Tibial nerve (tissue), 3 donors: ENCODE measurements at regions not wholly inside any gene's neighbourhood (a gene's known extent, or its start where the extent isn't known, plus 50 kb on each side); places are given as distances from the start of the nearest gene placed in this dataset.

Source experiments
- CTCF ChIP-seq, 5 experiments: fragments of 200-600 bp in 3 of 5; fragments of 450-650 bp in 2 of 5; sonication (generic) in 3 of 5; IDR thresholded peaks; one replicate each; pipeline ENCODE4 v1.5.1; 2016 to 2019; ENCODE audit warnings: antibody characterized with exemption in 5 of 5, mild to moderate bottlenecking in 3 of 5, moderate library complexity in 2 of 5
- POLR2A ChIP-seq, 2 donors: fragments of 450-650 bp; IDR thresholded peaks; one replicate each; pipeline ENCODE4 v1.6.1; 2017; ENCODE audit warnings: antibody characterized with exemption in 2 of 2, mild to moderate bottlenecking in 2 of 2, moderate library complexity in 2 of 2

DNA sequence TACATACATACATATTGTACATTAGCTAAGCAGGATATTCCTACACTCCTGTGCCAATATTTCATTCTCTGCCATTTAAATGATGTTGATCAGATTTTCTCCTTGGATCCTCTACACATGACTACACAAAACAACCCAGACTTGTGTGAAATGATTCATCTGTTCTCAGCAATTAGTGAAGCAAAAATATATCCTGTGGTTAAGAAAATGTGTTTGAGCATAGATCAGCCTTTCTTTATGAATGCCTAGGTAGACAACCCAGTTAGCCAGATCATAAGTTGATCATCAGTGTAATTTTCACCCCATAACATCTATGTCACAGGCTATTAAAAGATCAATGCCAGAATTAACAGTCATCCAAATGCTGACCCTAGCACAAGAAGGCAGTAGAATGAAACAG lies 275.2 kb upstream of the EDNRB start:
- TF ChIP-seq CTCF (IDR thresholded peaks at IDR 0.05) = no peak
- TF ChIP-seq POLR2A (IDR thresholded peaks at IDR 0.05) = no peak
